Kidney (tissue), 13 donors: ENCODE measurements at regions not wholly inside any gene's neighbourhood (a gene's known extent, or its start where the extent isn't known, plus 50 kb on each side); places are given as distances from the start of the nearest gene placed in this dataset.
A peak's percentile ranks its signal among the peaks of the same experiment; 100 is the strongest.

Source experiments
- DNase-seq, 5 donors: peaks; one replicate each; pipeline ENCODE4 v3.0.0-alpha.2; 2013 to 2020
- FAIRE-seq: peaks from 2 replicates; lab custom pipeline; 2012; peaks lifted over from hg19 to GRCh38; lab: Jason Lieb, UNC
- H3K27ac ChIP-seq, 2 donors: one replicate each; pipeline ENCODE4 v1.7.0; 2013; ENCODE audit warnings: low read depth in 2 of 2, low read length in 2 of 2, inconsistent platforms in 1 of 2
- H3K27me3 ChIP-seq: one replicate; pipeline ENCODE4 v1.7.1; 2013; ENCODE audit warnings: low read length, inconsistent platforms; ENCODE audit not compliant: control insufficient read depth, insufficient read depth
- H3K36me3 ChIP-seq, 3 donors: one replicate each; pipeline versions ENCODE4 v1.7.0 to v1.7.1; 2013; ENCODE audit warnings: low read length in 3 of 3, control low read depth in 1 of 3, inconsistent platforms in 1 of 3; ENCODE audit not compliant: insufficient read depth in 3 of 3, control insufficient read depth in 2 of 3
- H3K4me1 ChIP-seq, 3 donors: one replicate each; pipeline versions ENCODE4 v1.7.0 to v1.7.1; 2013; ENCODE audit warnings: low read length in 3 of 3, inconsistent platforms in 1 of 3, low read depth in 1 of 3; ENCODE audit not compliant: control insufficient read depth in 2 of 3, insufficient read depth in 2 of 3
- H3K4me3 ChIP-seq, 3 donors: one replicate each; pipeline versions ENCODE4 v1.7.0 to v1.8.1; 2013; ENCODE audit warnings: low read length in 3 of 3, control low read depth in 1 of 3, inconsistent platforms in 1 of 3
- H3K9ac ChIP-seq, 3 donors: one replicate each; pipeline versions ENCODE4 v1.7.0 to v1.7.1; 2013; ENCODE audit warnings: low read length in 3 of 3, control low read depth in 1 of 3, inconsistent platforms in 1 of 3
- H3K9me3 ChIP-seq, 3 donors: one replicate each; pipeline versions ENCODE4 v1.7.0 to v1.7.1; 2013; ENCODE audit warnings: low read length in 3 of 3, control low read depth in 1 of 3, inconsistent platforms in 1 of 3; ENCODE audit not compliant: control insufficient read depth in 2 of 3, insufficient read depth in 1 of 3
- CTCF ChIP-seq: IDR thresholded peaks from 3 replicates; pipeline ENCODE4 v1.5.1; 2012; ENCODE audit warnings: mild to moderate bottlenecking, moderate library complexity, borderline replicate concordance; ENCODE audit not compliant: insufficient read depth; ENCODE audit errors: extremely low read depth
- intact Hi-C: fragments of 100-400 bp; cut with DNase I; formaldehyde crosslinking; loops from one replicate; pipeline ENCODE4 v1.11.1; 2022
- donor health status: control.
- donor health status: control.
- donor health status: control.
- donor health status: control.
- donor health status: control.
- donor health status: DM: yes; HTN: yes; CAD: no.
- donor health status: Normal renal cell carcinoma (clear cell type).

GRCh38 chr2:239485622-239486021 lies 84.8 kb upstream of the HDAC4 start:
- H3K27me3 ChIP-seq = no peaks in the 10 kb centered on the region
- no peaks in the 10 kb centered on the region for H3K36me3 ChIP-seq
- no peaks in the 10 kb centered on the region for H3K9me3 ChIP-seq
- TF ChIP-seq CTCF = no peak
- DNase-seq (peak in 1 of 5 donors; percentile 40), FAIRE-seq (no peak)
- H3K27ac ChIP-seq = no peak overlapping the region
- H3K4me1 ChIP-seq = no peaks in the 10 kb centered on the region
- intact Hi-C loops = no loop called here
- H3K4me3 ChIP-seq = no peak overlapping the region
- H3K9ac ChIP-seq = no peak overlapping the region

GRCh38 chr2:239484571-239485355 lies 83.9 kb upstream of the HDAC4 start:
- Histone ChIP-seq H3K4me1 (no peaks in the 10 kb centered on the region), H3K36me3 (no peaks in the 10 kb centered on the region), H3K27ac (no peak overlapping the region), H3K9ac (no peak overlapping the region), H3K27me3 (no peaks in the 10 kb centered on the region), H3K4me3 (no peak overlapping the region), H3K9me3 (no peaks in the 10 kb centered on the region)
- no peak for TF ChIP-seq CTCF
- intact Hi-C loops = no loop called here
- FAIRE-seq = no peak
- DNase-seq = peak in 1 of 5 donors; percentile 61

- no peaks in the 10 kb centered on the region for H3K4me1 ChIP-seq
- TF ChIP-seq CTCF = no peak
- H3K9me3 ChIP-seq = no peaks in the 10 kb centered on the region
- no peaks in the 10 kb centered on the region for H3K27me3 ChIP-seq
- DNase-seq = peak in 2 of 5 donors; percentile 63 to 67
- FAIRE-seq = no peak
- intact Hi-C loops = no loop called here
- no peak overlapping the region for H3K9ac ChIP-seq
- no peaks in the 10 kb centered on the region for H3K36me3 ChIP-seq
- H3K27ac ChIP-seq = no peak overlapping the region
- H3K4me3 ChIP-seq = no peak overlapping the region
These were observed 82.2 kb upstream of the HDAC4 start for GRCh38 chr2:239482778-239483712.
